UCSD-AML1 (cell line): ENCODE measurements at regions not wholly inside any gene's neighbourhood (a gene's known extent, or its start where the extent isn't known, plus 50 kb on each side); places are given as distances from the start of the nearest gene placed in this dataset.

Experiments
- DNase-seq: peaks from one replicate; lab custom pipeline; 2025; ENCODE audit not compliant: unreplicated experiment; lab: John Stamatoyannopoulos, UW

- DNase-seq, result no peak
These were observed 551.1 kb downstream of the PSAT1 start for GRCh38 chr9:78848061-78848460.

DNA sequence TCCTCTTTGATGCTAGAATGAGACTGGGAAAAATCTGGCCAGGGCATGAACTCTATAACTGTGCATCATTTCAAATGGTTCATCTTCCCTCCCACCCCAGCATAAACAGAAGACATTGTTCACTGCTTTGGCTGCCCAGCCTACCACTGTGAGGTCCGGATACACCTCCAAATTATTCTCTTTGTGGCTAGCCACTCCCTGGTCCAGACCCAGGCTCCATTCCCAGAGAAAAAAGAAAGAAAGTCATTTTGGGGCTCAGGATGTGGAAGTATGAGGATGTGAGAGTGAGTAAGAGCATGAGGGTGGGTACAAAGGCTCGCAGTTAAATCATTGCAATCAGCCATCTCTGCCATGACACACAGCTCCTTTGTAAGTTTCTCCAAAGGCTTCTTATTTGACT, 559.2 kb downstream of the PSAT1 start:
- DNase-seq, result no peak

GRCh38 chr9:78856781-78857180, 559.9 kb downstream of the PSAT1 start:
- no peak for DNase-seq

DNA sequence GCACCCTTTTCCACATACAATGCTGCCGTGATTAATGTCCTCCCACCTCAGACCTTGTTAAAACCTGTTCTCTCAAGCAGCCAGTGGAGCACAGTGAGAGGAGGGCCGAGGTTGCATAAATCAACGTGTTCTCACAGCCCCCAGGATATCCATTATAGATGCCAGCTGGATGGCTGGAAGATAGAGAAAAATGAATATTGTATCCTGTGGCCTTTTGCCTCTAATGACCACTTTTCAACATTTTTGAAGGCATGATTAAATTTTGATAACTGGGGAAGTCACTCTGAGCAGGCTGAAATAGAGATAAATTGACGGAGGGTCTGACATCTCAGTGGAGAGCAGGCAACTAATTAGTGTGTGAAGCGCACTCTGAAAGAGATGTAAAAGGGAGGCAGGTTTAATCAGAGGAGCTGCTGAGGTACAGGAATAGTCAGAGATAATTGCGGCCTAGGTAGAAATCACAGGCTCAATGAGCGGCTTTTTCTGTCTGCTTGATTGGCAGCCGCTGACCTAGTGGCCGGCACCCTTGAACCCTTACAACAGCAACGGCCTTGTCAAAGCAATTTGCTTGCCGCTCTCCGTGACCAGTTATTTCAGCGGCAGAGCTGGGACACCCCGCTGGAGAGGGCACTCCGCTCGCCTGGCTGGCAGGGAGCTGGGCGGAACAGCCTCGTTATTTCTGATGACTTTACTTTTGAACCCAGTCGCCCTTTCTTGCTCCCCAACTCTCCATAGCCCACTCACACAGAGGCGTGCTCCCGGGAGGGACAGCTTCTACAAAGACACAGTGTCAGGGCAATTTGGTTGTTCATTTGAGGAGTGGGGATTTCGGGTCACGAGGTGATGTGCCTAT, 560.7 kb downstream of the PSAT1 start:
- DNase-seq, result no peak

GRCh38 chr9:78858266-78858665, 561.3 kb downstream of the PSAT1 start:
- DNase-seq, result no peak

GRCh38 chr9:78860801-78861475, 564.0 kb downstream of the PSAT1 start:
- no peak for DNase-seq

- no peak for DNase-seq
These were observed 566.6 kb downstream of the PSAT1 start for GRCh38 chr9:78863531-78863930.

- no peak for DNase-seq
These were observed 568.8 kb downstream of the PSAT1 start for GRCh38 chr9:78865737-78866136.

- DNase-seq, result no peak
These were observed 569.5 kb downstream of the PSAT1 start for GRCh38 chr9:78866207-78867132.

- no peak for DNase-seq
These were observed 574.1 kb downstream of the PSAT1 start for GRCh38 chr9:78871086-78871451.

DNA sequence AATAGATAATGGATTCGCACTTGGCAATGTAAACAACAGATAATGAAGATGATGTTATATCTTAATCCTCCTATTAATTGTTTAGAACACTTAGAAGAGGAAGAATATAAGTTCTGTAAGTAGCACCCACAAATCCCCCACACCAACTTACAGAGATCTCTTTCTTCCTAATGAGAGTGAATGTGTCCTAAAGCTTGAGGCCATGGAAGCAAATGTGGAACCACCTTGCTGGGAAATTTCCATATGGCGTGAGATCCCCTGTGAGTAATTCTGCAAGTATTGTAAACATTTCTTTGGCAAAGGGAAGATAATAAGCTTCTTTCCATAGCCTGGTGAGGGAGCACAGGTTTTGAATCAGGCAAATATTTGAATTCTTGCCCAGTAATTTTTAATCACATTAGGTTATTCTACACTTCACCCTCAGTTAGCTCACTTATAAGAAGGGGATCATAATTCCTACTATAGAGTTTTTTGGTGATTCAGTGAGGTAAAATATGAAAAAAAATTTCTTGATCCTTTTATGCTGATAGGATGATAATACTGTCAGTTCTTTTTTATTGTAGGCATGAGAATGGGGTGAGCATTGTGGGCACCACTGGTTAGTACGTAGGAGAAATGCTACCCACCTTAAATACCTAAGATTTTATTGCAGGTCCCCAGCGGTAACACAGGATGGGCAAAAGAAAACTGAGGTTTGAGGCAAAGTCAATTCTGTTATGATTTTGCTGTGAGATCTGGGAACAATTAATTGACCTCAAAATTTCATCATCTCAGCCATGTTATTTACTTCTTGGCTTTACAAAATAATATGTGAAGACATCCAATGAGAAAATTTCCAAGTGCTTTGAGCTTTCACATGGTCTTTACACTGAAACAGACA, 574.8 kb downstream of the PSAT1 start:
- DNase-seq, result no peak

GRCh38 chr9:78874061-78874460, 577.1 kb downstream of the PSAT1 start:
- DNase-seq, result no peak

DNA sequence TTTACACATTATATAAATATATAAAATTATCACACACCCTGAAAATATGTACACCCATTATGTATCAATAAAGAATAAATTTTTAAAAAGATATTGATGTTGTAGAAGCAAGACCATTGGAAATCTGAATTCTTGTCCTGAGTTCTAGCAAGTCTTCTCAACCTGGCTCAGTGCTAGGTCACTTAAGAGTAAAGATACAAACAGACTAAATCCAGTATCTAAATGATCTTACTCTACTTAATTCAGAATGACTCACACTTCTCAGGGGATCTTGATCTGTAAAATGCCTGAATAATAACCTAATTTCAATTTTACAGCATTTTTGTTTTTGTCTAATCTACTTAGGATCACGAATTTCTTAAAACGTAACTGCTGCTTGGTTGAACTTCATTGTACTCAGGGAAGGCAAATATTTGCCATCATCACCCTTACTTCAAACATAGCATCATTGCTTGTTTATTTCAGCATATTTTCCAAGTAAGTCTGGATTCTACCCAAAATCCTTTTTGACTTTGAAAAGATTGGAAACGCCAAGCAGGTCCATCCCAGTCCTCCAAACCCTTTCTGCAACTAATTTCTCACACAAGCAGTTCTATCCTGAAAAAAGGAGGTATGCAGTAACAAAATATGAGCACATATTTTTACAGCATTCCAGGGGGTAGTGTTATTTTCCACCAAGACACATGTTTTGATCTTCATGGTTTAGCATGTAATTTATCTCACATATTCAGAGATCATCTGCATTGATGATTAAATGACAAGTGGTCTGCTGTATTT, 582.6 kb downstream of the PSAT1 start:
- no peak for DNase-seq

DNA sequence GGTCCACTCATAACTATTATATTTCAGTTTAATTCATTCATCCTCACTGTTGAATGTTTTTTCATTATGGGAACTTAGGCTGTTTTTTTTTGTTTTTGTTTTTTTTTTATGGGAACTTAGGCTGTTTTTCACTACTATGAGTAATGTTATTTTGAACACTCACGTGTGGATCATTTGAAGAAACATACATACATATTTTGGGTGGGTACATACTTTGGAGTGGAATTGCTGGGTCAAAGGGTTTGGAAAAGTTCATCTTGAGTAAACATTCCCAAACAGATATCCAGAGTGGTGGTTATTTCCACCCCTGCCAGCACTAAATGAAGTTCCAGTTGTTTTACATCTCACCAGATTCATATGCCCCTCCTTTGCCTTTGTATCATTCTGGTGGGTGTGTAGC, 584.4 kb downstream of the PSAT1 start:
- DNase-seq, result no peak

DNA sequence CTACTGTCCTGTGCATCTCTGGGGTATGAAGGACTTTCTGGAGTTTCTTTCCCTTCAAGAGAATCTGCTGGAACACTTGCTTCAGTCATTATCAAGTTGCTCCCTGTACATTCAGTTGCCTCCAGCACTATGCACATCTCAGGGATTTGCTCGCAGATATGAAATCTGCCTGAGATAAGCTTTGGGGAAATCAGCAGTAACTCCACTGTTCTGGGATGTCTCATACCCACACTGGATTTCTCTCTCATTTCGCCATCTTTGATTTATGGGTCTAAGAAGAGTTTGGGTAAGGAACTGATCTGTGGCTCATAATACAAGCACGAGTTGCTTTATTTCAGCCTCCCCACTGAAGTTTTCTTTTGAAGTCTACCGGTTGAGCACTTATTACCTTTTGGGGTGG, 585.6 kb downstream of the PSAT1 start:
- DNase-seq, result no peak

GRCh38 chr9:78884611-78885150, 587.8 kb downstream of the PSAT1 start:
- DNase-seq, result no peak

DNA sequence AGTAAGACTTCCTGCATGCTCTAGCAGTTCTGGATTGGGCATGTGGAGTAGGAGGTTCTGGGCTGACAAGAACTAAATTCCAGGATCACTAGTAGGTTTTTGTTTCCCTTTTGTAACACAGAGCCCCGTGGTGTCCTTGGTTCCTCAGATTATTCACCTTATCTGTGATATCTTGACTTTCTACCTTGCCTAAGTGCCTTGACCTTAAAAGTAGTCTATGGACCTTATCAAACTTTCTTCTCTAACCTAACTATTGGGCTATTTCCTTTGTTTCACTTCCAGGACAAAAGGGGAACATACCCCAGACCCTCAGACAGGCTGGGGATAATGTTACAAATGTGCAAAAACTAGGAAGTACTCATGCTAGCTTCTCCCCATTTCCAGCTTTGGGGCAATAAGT, 595.3 kb downstream of the PSAT1 start:
- DNase-seq, result no peak

DNA sequence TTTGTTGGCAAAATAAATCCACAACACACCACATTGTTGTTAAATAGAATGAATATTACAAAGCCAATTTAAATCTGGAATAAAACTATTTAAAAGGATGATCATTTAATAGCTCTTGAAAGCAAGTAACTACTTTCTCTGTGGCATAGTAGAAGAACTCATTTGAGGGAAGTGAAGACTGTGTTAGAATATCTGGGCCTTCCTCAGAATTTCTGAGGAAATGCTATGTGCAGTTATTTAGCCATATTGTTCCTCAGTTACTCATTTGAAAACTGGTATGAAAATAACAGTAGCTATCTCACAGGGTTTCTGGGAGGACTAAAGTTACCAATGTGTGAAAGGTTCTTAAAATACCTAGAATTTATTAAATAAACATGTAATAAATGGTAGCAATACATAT, 595.8 kb downstream of the PSAT1 start:
- DNase-seq, result no peak

DNA sequence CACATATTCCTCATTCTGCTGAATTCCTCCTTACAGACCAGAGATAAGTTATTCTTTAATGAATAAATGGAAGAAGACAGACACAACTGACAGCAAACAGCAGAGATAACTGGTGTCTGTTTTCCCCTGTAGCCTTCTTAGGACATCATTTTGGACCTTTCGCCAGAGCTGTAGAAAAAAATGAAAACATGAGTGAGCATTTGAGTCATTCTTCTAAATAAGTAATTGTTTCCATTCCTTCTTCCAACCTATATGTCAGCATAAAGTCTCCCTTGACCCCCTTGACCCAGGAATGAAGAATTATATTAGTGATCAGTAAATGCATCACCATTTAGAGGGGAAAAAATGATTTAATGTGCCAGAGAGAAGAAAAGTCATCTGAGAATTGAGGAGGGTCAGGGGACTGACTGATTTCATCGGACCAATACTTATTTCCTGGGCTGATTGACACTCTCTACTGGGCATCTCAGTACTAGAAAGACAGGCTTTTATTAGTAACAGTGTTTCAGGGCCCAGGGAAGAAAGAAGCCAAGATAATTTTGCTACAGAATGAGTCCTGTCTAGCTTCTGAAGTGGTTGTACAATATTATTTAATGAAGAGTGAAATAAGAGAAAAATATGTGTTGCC, 597.0 kb downstream of the PSAT1 start:
- DNase-seq, result no peak
